Bronchial epithelial cell (primary cell): ENCODE measurements at regions not wholly inside any gene's neighbourhood (a gene's known extent, or its start where the extent isn't known, plus 50 kb on each side); places are given as distances from the start of the nearest gene placed in this dataset.

ENCODE experiments used
- DNase-seq: peaks from one replicate; pipeline ENCODE4 v3.0.0-alpha.2; 2010; ENCODE audit warnings: low read depth
- FAIRE-seq: peaks from 2 replicates; lab custom pipeline; 2011; peaks lifted over from hg19 to GRCh38; lab: Jason Lieb, UNC
- H3K27me3 ChIP-seq: 2 replicates; pipeline ENCODE4 v1.5.1; 2011; ENCODE audit warnings: low read length; ENCODE audit not compliant: control insufficient read depth, insufficient read depth
- H3K36me3 ChIP-seq: 2 replicates; pipeline ENCODE4 v1.5.1; 2011; ENCODE audit warnings: low read length; ENCODE audit not compliant: control insufficient read depth, insufficient read depth
- H3K4me3 ChIP-seq: 2 replicates; pipeline ENCODE4 v1.5.1; 2011; ENCODE audit warnings: mild to moderate bottlenecking, low read depth, low read length, control low read depth
- CTCF ChIP-seq: IDR thresholded peaks from 2 replicates; pipeline ENCODE4 v1.5.1; 2011; ENCODE audit warnings: mild to moderate bottlenecking, moderate library complexity, low read length, control low read depth, inconsistent platforms; ENCODE audit not compliant: insufficient read depth, severe bottlenecking

DNA sequence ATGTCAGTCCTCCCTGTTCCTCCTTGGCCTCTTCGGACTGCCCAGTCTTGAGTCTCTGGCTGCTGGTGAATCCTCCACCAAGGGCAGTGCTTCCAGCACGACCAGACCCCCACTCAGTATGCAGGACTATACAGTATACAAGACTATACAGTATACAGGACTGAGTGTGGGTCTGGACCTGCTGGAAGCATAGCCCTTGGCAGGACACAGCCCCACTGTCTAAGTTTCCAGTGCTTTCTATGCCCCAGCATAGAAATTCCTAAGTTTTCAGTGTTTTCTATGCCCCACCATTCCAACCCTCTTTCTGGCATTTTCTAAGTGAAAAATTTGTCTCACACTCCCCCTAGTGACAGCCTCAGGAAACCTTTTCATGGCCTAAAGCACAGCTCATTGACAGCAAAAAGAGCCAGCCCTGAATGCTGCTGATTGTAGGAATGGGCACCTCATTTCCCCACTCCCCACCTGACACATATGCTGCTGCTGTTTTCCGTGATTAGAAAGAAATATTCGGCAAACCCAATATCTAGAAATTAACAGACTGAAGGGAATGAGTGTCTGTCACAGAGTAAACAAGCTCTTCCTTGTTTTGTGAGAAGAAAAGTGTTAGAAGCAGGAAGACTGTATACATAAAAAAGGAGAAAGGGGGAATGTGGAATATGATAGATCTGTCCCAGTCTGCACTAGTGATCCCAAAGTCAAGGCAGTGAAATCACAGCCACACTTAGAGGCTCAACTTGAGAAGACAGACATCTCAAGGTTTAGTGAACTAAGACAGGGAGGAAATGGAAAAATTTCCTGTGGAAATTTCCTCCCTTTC lies 206.9 kb downstream of the IBTK start:
- H3K27me3 ChIP-seq = no peaks in the 10 kb centered on the region
- TF ChIP-seq CTCF = peak; percentile 78
- no peak overlapping the region for H3K4me3 ChIP-seq
- no peak for FAIRE-seq
- H3K36me3 ChIP-seq = no peaks in the 10 kb centered on the region
- DNase-seq = peak; percentile 49

DNA sequence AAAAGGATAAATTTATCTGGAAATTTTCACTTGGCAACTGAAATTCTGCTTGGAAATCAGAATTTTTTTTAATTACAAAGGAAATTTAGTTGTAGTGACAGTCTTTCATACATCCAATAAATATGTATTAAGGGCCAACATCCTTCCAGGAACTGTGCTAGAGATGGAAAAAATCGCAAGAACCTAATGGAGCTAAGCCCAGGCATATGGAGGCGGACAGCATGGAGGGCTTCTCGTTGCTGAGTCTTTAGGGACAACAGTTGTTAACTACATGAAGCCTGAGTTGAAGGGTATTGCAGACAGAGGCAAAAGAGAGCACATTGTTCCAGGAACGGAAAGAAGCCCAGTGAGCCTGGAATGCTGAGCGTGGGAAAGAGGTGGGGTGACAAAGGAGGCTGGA lies 208.9 kb downstream of the IBTK start:
- FAIRE-seq (no peak), DNase-seq (no peak)
- Histone ChIP-seq H3K36me3 (no peaks in the 10 kb centered on the region), H3K4me3 (no peak overlapping the region), H3K27me3 (no peaks in the 10 kb centered on the region)
- TF ChIP-seq CTCF = no peak

DNA sequence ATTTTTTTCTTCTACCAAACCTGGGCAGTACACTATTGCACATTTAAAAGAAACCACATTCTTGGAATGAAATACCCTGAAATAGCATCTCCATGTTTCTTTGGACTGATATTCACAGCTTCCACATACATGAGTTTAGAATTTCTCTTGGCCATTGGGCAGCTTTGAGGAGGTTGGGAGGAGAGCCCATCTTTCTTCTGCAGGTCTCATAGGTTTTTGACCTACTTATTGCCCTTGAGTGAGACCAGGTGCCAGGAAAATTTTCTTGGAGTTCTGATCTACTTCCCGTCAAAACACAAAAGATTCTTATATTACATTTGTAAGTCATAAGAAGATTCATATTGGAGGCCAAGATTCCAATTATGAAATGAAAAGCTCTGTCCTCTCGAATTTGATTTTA lies 212.0 kb downstream of the IBTK start:
- TF ChIP-seq CTCF = no peak

GRCh38 chr6:82033631-82034211 lies 213.8 kb downstream of the IBTK start:
- H3K27me3 ChIP-seq = no peaks in the 10 kb centered on the region
- TF ChIP-seq CTCF = no peak
- no peak for FAIRE-seq
- no peak overlapping the region for H3K4me3 ChIP-seq
- DNase-seq = no peak
- H3K36me3 ChIP-seq = no peaks in the 10 kb centered on the region

More for the DNA sequence above, 212.0 kb downstream of the IBTK start:
- FAIRE-seq (no peak), DNase-seq (no peak)
- Histone ChIP-seq H3K4me3 (no peak overlapping the region), H3K27me3 (no peaks in the 10 kb centered on the region), H3K36me3 (no peaks in the 10 kb centered on the region)

DNA sequence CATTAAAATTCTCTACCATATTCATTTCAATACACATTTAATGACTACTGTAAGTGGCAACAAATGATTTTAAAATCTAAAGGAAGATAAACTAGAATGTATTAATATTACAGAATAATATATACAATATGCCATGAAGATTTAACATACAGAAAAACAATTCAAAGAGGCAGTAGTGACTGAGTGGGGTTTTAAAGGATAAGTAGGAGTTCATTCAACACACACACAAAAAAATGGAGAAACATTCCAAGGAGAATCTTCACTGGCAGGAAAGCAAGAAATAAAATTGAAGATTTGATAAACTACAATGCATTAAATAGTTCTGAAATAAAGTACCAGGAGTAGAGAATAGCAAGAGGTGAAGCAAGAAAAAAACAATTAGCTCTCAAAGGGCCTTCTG lies 215.1 kb downstream of the IBTK start:
- Histone ChIP-seq H3K36me3 (no peaks in the 10 kb centered on the region), H3K27me3 (no peaks in the 10 kb centered on the region), H3K4me3 (no peak overlapping the region)
- FAIRE-seq = no peak
- DNase-seq = no peak
- no peak for TF ChIP-seq CTCF
